Skeletal muscle tissue (tissue), 3 donors: ENCODE measurements at regions not wholly inside any gene's neighbourhood (a gene's known extent, or its start where the extent isn't known, plus 50 kb on each side); places are given as distances from the start of the nearest gene placed in this dataset.
"Not testable (repeated sequence)": the region's sequence is repeated elsewhere in the genome, so short reads cannot be mapped to it uniquely, and the experiment has no call there.

ENCODE experiments used
- H3K27ac ChIP-seq: one replicate; pipeline ENCODE4 v1.7.0; 2013; ENCODE audit warnings: mild to moderate bottlenecking, low read depth, low read length, inconsistent platforms
- H3K27me3 ChIP-seq, 3 donors: one replicate each; pipeline ENCODE4 v1.7.0; 2013; ENCODE audit warnings: low read length in 3 of 3; ENCODE audit not compliant: control insufficient read depth in 3 of 3, insufficient read depth in 3 of 3
- H3K36me3 ChIP-seq, 3 donors: one replicate each; pipeline ENCODE4 v1.7.0; 2013; ENCODE audit warnings: low read length in 3 of 3; ENCODE audit not compliant: control insufficient read depth in 3 of 3, insufficient read depth in 3 of 3
- H3K4me1 ChIP-seq, 3 donors: one replicate each; pipeline ENCODE4 v1.7.0; 2013; ENCODE audit warnings: low read length in 3 of 3, mild to moderate bottlenecking in 3 of 3; ENCODE audit not compliant: control insufficient read depth in 3 of 3, insufficient read depth in 3 of 3
- H3K4me3 ChIP-seq, 3 donors: one replicate each; pipeline ENCODE4 v1.7.0; 2013; ENCODE audit warnings: low read length in 3 of 3
- H3K9ac ChIP-seq, 3 donors: one replicate each; pipeline ENCODE4 v1.7.0; 2013; ENCODE audit warnings: low read length in 3 of 3, mild to moderate bottlenecking in 3 of 3, moderate library complexity in 2 of 3, low read depth in 1 of 3
- H3K9me3 ChIP-seq, 3 donors: one replicate each; pipeline ENCODE4 v1.7.0; 2013; ENCODE audit warnings: low read length in 3 of 3; ENCODE audit not compliant: control insufficient read depth in 3 of 3
- donor health status: Osteomylitis.

DNA sequence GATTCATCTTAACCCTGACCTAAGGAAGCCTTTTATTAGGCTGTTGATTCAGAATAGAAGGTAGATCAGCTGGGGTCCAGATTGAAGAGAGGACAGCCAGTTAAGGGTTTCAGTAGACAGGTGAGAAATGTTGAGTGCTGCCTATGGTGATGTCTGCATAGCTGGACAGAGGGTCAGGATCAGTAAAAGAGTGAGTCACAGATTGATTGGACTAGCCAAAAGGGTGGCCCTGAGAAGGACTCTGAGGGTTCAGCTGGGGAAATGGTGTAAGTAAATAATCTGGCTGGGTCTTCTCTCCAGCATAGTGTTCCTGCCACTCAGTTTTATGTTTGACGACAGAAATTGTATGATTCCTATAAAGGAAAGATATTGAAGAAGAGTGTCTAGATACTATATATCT, 227.7 kb downstream of the RTP5 start:
- not testable (repeated sequence) for H3K9me3 ChIP-seq, H3K36me3 ChIP-seq, H3K27ac ChIP-seq, H3K9ac ChIP-seq, H3K4me1 ChIP-seq, H3K27me3 ChIP-seq, H3K4me3 ChIP-seq

GRCh38 chr2:242098034-242098433, 228.5 kb downstream of the RTP5 start:
- no peaks in the 10 kb centered on the region for H3K9me3 ChIP-seq
- H3K36me3 ChIP-seq, result peaks cover 5 to 7% (median 6%) of the 10 kb centered on the region in 3 donors
- H3K27ac ChIP-seq, result no peak overlapping the region
- no peak overlapping the region for H3K4me3 ChIP-seq
- no peaks in the 10 kb centered on the region for H3K27me3 ChIP-seq
- no peak overlapping the region for H3K9ac ChIP-seq
- no peaks in the 10 kb centered on the region for H3K4me1 ChIP-seq

DNA sequence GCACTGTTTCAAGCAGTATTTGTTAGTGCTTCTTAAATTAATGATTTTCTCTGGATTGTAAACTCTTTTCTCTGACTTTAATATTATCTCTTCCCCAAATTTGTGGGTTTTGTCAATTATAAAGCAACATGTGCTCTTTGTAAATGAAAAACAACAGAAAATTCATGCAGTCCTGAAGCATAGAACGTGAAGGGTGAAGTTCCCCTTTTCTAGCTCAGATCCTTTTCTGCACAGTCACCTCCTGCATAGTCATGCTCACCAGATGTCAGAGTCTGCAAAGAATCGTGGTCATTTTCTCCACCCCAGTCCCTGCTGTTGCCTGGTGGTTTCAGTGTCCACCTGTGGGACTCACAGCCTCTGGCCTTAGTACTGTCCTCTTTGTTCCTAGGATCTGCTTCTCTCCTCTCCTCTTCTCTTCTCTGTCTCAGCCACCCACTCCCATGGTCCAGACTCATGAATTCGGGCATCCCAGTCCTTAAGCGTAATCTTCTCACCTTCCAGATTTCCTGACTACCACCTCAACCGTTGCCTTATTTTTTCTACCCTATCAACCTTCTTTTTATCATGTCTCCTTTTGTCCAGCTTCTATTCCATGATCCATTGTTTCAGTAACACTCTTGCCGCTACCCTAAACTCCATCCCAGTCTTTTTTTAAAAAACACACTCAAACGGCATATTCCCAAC, 229.1 kb downstream of the RTP5 start:
- Histone ChIP-seq H3K4me3 (no peak overlapping the region), H3K27ac (no peak overlapping the region), H3K27me3 (no peaks in the 10 kb centered on the region), H3K4me1 (no peaks in the 10 kb centered on the region), H3K9ac (no peak overlapping the region), H3K36me3 (peaks cover 5 to 7% (median 6%) of the 10 kb centered on the region in 3 donors), H3K9me3 (no peaks in the 10 kb centered on the region)

- not testable (repeated sequence) for H3K4me3 ChIP-seq, H3K9ac ChIP-seq, H3K4me1 ChIP-seq, H3K27me3 ChIP-seq, H3K9me3 ChIP-seq, H3K27ac ChIP-seq, H3K36me3 ChIP-seq
These were observed 233.6 kb downstream of the RTP5 start for GRCh38 chr2:242103093-242103492.

DNA sequence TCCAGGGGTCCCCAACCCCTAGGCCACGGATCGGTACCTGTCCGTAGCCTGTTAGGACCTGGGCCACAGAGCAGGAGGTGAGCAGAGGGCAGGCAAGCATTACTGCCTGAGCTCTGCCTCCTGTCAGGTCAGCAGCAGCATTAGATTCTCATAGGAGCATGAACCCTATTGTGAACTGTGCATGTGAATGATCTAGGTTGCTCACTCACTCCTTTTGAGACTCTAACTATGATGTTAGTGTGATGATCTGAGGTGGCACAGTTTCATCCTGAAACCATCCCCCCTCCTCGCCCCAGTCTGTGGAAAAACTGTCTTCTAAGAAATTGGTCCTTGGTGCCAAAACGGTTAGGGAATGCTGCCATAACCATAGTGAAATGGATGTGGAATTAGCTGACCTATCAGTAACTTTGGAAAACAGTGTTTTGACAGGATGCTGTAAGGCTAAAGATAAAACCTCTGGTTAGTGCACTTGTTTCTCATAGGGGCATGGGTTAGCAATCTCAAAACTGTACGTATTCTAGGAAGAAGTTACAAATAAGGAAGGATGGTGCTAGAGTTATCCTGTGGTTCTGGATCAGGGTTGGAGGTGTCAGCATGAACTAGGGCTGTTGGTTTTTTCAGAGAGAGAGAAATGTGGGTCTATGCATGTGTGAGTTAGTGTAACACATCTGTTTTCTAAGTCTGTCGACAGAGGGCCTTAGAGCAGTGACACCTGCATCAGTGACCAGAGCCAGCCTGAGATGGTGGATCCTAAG, 234.8 kb downstream of the RTP5 start:
- not testable (repeated sequence) for H3K36me3 ChIP-seq, H3K27ac ChIP-seq, H3K4me1 ChIP-seq, H3K9me3 ChIP-seq, H3K9ac ChIP-seq, H3K27me3 ChIP-seq, H3K4me3 ChIP-seq

DNA sequence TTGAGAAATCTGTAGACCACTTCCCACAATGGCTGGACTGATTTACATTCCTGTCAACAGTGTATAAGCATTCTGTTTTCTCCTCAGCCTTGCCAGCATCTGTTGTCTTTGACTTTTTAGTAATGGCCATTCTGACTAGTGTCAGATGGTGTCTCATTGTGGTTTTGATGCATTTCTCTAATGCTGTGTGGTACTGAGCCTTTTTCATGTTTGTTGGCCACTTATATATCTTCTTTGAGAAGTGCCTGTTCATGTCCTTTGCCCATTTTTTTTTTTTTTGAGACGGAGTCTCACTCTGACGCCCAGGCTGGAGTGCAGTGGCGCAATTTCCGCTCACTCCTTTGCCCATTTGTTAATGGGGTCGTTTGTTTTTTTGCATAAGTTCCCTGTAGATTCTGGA, 237.5 kb downstream of the RTP5 start:
- not testable (repeated sequence) for H3K4me3 ChIP-seq, H3K9ac ChIP-seq, H3K27ac ChIP-seq, H3K36me3 ChIP-seq, H3K4me1 ChIP-seq, H3K27me3 ChIP-seq, H3K9me3 ChIP-seq

GRCh38 chr2:242108797-242109500, 239.4 kb downstream of the RTP5 start:
- H3K36me3 ChIP-seq, H3K9ac ChIP-seq, H3K27ac ChIP-seq, H3K4me1 ChIP-seq, H3K27me3 ChIP-seq, H3K9me3 ChIP-seq, H3K4me3 ChIP-seq: not testable (repeated sequence)

- not testable (repeated sequence) for H3K27me3 ChIP-seq, H3K9me3 ChIP-seq, H3K4me1 ChIP-seq, H3K9ac ChIP-seq, H3K36me3 ChIP-seq, H3K27ac ChIP-seq, H3K4me3 ChIP-seq
These were observed 240.3 kb downstream of the RTP5 start for GRCh38 chr2:242109819-242110218.

- H3K9ac ChIP-seq, H3K4me3 ChIP-seq, H3K9me3 ChIP-seq, H3K27ac ChIP-seq, H3K36me3 ChIP-seq, H3K4me1 ChIP-seq, H3K27me3 ChIP-seq: not testable (repeated sequence)
These were observed 242.4 kb downstream of the RTP5 start for GRCh38 chr2:242111954-242112353.

- not testable (repeated sequence) for H3K9ac ChIP-seq, H3K4me1 ChIP-seq, H3K4me3 ChIP-seq, H3K27me3 ChIP-seq, H3K27ac ChIP-seq, H3K9me3 ChIP-seq, H3K36me3 ChIP-seq
These were observed 244.0 kb downstream of the RTP5 start for GRCh38 chr2:242113492-242113891.
